CD14-positive monocyte (primary cell): ENCODE measurements at regions not wholly inside any gene's neighbourhood (a gene's known extent, or its start where the extent isn't known, plus 50 kb on each side); places are given as distances from the start of the nearest gene placed in this dataset.
A peak's percentile ranks its signal among the peaks of the same experiment; 100 is the strongest.

Experiments used
- DNase-seq, 3 donors: peaks; one replicate each; pipeline ENCODE4 v3.0.0-alpha.2; 2011 to 2022
- H2AFZ ChIP-seq: 2 replicates; pipeline ENCODE4 v1.6.0; 2012; ENCODE audit warnings: mild to moderate bottlenecking, low read depth, low read length, inconsistent platforms; ENCODE audit not compliant: insufficient read depth, poor library complexity, severe bottlenecking
- H3K27ac ChIP-seq, 2 donors: 1 replicate in 1 of 2; 2 replicates in 1 of 2; pipeline ENCODE4 v1.5.1; 2012 to 2013; ENCODE audit warnings: low read length in 2 of 2, control low read depth in 1 of 2, inconsistent platforms in 1 of 2, low read depth in 1 of 2, mild to moderate bottlenecking in 1 of 2
- H3K27me3 ChIP-seq, 2 donors: one replicate each; pipeline versions ENCODE4 v1.6.0 to v1.6.1; 2011 to 2013; ENCODE audit warnings: low read length in 2 of 2; ENCODE audit not compliant: control insufficient read depth in 2 of 2, insufficient read depth in 2 of 2
- H3K36me3 ChIP-seq, 2 donors: replicated peaks in 1 of 2; 1 replicate in 1 of 2; 2 replicates in 1 of 2; pipeline versions ENCODE4 v1.5.1 to v1.6.1; 2012 to 2013; ENCODE audit warnings: low read length in 2 of 2, control low read depth in 1 of 2, inconsistent platforms in 1 of 2, mild to moderate bottlenecking in 1 of 2; ENCODE audit not compliant: insufficient read depth in 2 of 2, control insufficient read depth in 1 of 2
- H3K4me1 ChIP-seq, 2 donors: 1 replicate in 1 of 2; 2 replicates in 1 of 2; pipeline versions ENCODE4 v1.5.1 to v1.6.1; 2012 to 2013; ENCODE audit warnings: low read length in 2 of 2, control low read depth in 1 of 2, inconsistent platforms in 1 of 2, mild to moderate bottlenecking in 1 of 2, moderate library complexity in 1 of 2; ENCODE audit not compliant: insufficient read depth in 2 of 2, control insufficient read depth in 1 of 2
- H3K4me2 ChIP-seq: replicated peaks from 2 replicates; pipeline ENCODE3; 2012; ENCODE audit warnings: low read length, moderate library complexity, mild to moderate bottlenecking; ENCODE audit not compliant: poor library complexity, severe bottlenecking; ENCODE audit errors: extremely low read depth
- H3K4me3 ChIP-seq, 3 experiments: fragments of 200-600 bp in 1 of 3; sonication (generic) in 1 of 3; replicated peaks in 1 of 3; 1 replicate in 2 of 3; 2 replicates in 1 of 3; pipeline ENCODE4 v1.5.1; 2011 to 2013; ENCODE audit warnings: low read length in 3 of 3, mild to moderate bottlenecking in 3 of 3, control low read depth in 2 of 3, low read depth in 2 of 3, inconsistent platforms in 1 of 3, moderate library complexity in 1 of 3
- H3K79me2 ChIP-seq: 2 replicates; pipeline ENCODE4 v1.6.0; 2012; ENCODE audit warnings: mild to moderate bottlenecking, control low read depth, inconsistent platforms, low read length, moderate library complexity; ENCODE audit not compliant: insufficient read depth
- H3K9ac ChIP-seq: 2 replicates; pipeline ENCODE4 v1.6.0; 2017; ENCODE audit warnings: low read length, mild to moderate bottlenecking; ENCODE audit not compliant: insufficient read depth, poor library complexity, severe bottlenecking
- H3K9me3 ChIP-seq, 2 donors: replicated peaks in 1 of 2; 1 replicate in 1 of 2; 2 replicates in 1 of 2; pipeline versions ENCODE4 v1.5.1 to v1.6.1; 2012 to 2013; ENCODE audit warnings: low read length in 2 of 2, control low read depth in 1 of 2; ENCODE audit not compliant: control insufficient read depth in 1 of 2, insufficient read depth in 1 of 2
- H4K20me1 ChIP-seq: 2 replicates; pipeline ENCODE4 v1.6.0; 2012; ENCODE audit warnings: mild to moderate bottlenecking, low read length, control low read depth, moderate library complexity; ENCODE audit not compliant: insufficient read depth
- H3K27ac Mint-ChIP-seq, 7 donors: one replicate each; pipeline ENCODE4 v1.8.0; 2020; ENCODE audit warnings: mild to moderate bottlenecking in 7 of 7, mixed read lengths in 7 of 7, moderate library complexity in 6 of 7, inconsistent platforms in 2 of 7
- H3K27me3 Mint-ChIP-seq, 3 donors: one replicate each; pipeline ENCODE4 v1.8.0; 2021 to 2022; ENCODE audit warnings: low read depth in 3 of 3, mild to moderate bottlenecking in 3 of 3, mixed read lengths in 3 of 3, moderate library complexity in 3 of 3, inconsistent platforms in 1 of 3
- H3K36me3 Mint-ChIP-seq, 2 donors: one replicate each; pipeline ENCODE4 v1.8.0; 2020; ENCODE audit warnings: mixed read lengths in 2 of 2, inconsistent platforms in 1 of 2, mild to moderate bottlenecking in 1 of 2
- H3K4me1 Mint-ChIP-seq: one replicate; pipeline ENCODE4 v1.8.0; 2020; ENCODE audit warnings: mild to moderate bottlenecking, mixed read lengths
- H3K4me3 Mint-ChIP-seq, 2 donors: one replicate each; pipeline ENCODE4 v1.8.0; 2020; ENCODE audit warnings: mild to moderate bottlenecking in 2 of 2, mixed read lengths in 2 of 2, moderate library complexity in 1 of 2
- H3K9me3 Mint-ChIP-seq, 7 donors: one replicate each; pipeline ENCODE4 v1.8.0; 2020 to 2022; ENCODE audit warnings: mixed read lengths in 7 of 7, mild to moderate bottlenecking in 6 of 7, moderate library complexity in 6 of 7, inconsistent platforms in 2 of 7
- WGBS: methylation state at CpG from one replicate; pipeline ENCODE4 v1.1.5; 2013; ENCODE audit warnings: missing lambda C conversion rate; ENCODE audit not compliant: insufficient coverage; 5-methylcytosine and 5-hydroxymethylcytosine counted together
- intact Hi-C, 2 donors: fragments of 100-400 bp; cut with micrococcal nuclease; formaldehyde crosslinking; loops; one replicate each; pipeline versions ENCODE4 v1.15.0 to v1.15.1; 2023
- TF ChIP-seq, protein P1 (sequence below): fragments of 200-600 bp; IDR thresholded peaks from one replicate; pipeline ENCODE4 v1.8.0; 2022; ENCODE audit warnings: antibody characterized with exemption, mild to moderate bottlenecking

DNA sequence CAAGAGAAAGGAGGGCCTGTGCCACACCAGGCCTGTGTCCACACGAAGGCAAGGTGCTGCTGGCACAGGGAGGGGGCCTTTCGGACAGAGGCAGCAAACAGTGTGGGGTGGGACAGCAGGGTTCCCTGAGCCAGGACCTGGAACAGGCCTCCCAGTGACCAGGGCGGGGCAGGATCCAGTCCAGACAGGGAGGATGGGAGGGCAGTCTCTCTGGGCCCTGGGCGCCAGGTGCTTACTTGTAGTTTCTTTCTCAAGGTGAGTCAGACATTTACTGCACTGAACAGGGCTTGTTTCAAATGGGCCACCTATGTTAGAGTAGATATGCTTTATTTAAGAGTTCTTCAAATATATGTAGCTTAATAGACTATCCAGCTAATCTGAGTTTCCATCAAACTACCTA lies 52.8 kb upstream of the STUM start:
- no peaks in the 10 kb centered on the region for H3K9me3 ChIP-seq
- H3K9ac ChIP-seq = no peak overlapping the region
- H4K20me1 ChIP-seq = no peaks in the 10 kb centered on the region
- H3K27ac ChIP-seq = no peak overlapping the region
- H3K4me1 ChIP-seq = no peaks in the 10 kb centered on the region
- no peak overlapping the region for H2AFZ ChIP-seq
- Mint-ChIP-seq H3K9me3 (peaks cover 0 to 3% (median 2%) of the 10 kb centered on the region in 7 donors), H3K27ac (peak overlapping the region in 1 of 7 donors; percentile 47), H3K4me1 (no peaks in the 10 kb centered on the region), H3K27me3 (peaks cover 4 to 7% (median 4%) of the 10 kb centered on the region in 3 donors), H3K4me3 (no peak overlapping the region), H3K36me3 (no peaks in the 10 kb centered on the region)
- H3K36me3 ChIP-seq = no peaks in the 10 kb centered on the region
- H3K4me3 ChIP-seq = no peak overlapping the region
- no peaks in the 10 kb centered on the region for H3K79me2 ChIP-seq
- TF ChIP-seq, protein P1, sequence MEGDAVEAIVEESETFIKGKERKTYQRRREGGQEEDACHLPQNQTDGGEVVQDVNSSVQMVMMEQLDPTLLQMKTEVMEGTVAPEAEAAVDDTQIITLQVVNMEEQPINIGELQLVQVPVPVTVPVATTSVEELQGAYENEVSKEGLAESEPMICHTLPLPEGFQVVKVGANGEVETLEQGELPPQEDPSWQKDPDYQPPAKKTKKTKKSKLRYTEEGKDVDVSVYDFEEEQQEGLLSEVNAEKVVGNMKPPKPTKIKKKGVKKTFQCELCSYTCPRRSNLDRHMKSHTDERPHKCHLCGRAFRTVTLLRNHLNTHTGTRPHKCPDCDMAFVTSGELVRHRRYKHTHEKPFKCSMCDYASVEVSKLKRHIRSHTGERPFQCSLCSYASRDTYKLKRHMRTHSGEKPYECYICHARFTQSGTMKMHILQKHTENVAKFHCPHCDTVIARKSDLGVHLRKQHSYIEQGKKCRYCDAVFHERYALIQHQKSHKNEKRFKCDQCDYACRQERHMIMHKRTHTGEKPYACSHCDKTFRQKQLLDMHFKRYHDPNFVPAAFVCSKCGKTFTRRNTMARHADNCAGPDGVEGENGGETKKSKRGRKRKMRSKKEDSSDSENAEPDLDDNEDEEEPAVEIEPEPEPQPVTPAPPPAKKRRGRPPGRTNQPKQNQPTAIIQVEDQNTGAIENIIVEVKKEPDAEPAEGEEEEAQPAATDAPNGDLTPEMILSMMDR = no peak
- DNase-seq = no peak
- 90% methylated on average over 3 of the region's 4 CpGs for WGBS
- no peaks in the 10 kb centered on the region for H3K27me3 ChIP-seq
- H3K4me2 ChIP-seq = no peak overlapping the region
- intact Hi-C loops = no loop called here

DNA sequence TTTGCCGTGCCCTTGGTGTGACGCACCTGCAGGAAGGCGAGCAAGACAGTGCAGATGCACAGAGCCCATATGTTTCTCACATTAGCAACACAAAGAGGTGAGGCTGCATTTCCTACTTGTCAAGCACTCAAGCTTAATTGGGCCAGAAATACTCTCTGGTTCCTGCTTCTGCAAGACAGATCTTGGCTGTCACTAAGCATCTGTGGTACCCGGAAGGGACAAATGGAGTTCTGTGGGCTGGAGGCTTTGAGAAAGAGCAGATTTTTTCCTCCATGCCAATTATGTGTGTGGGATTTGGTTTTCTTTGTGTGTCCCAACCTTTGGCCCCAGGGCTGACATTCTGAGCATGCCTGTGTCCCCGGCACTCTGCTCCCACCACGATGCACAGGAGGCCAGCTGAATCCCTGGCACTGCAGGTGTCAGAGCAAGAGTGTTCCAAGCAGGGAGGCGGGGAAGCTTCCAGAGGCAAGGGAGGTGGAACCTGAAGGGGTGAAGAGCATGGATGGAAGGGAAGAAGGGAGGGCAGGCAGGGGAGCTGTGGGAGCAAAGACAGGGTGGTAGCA lies 52.0 kb upstream of the STUM start:
- Histone ChIP-seq H3K9me3 (no peaks in the 10 kb centered on the region), H3K79me2 (no peaks in the 10 kb centered on the region), H3K9ac (no peak overlapping the region), H3K27me3 (no peaks in the 10 kb centered on the region), H2AFZ (no peak overlapping the region), H3K27ac (no peak overlapping the region), H3K4me1 (no peaks in the 10 kb centered on the region), H4K20me1 (no peaks in the 10 kb centered on the region), H3K4me2 (no peak overlapping the region), H3K4me3 (no peak overlapping the region), H3K36me3 (no peaks in the 10 kb centered on the region)
- no peak for DNase-seq
- WGBS = 93% methylated on average over 6 of the region's 7 CpGs
- TF ChIP-seq, protein P1 = no peak
- Mint-ChIP-seq H3K9me3 (peaks cover 0 to 5% (median 3%) of the 10 kb centered on the region in 7 donors), H3K4me1 (no peaks in the 10 kb centered on the region), H3K4me3 (no peak overlapping the region), H3K27me3 (peaks cover 2 to 9% (median 7%) of the 10 kb centered on the region in 3 donors), H3K27ac (no peak overlapping the region), H3K36me3 (no peaks in the 10 kb centered on the region)
- intact Hi-C loops = no loop called here
